Breast epithelium (tissue), 3 donors: ENCODE measurements at regions not wholly inside any gene's neighbourhood (a gene's known extent, or its start where the extent isn't known, plus 50 kb on each side); places are given as distances from the start of the nearest gene placed in this dataset.

Experiments used
- CTCF ChIP-seq, 3 donors: fragments of 450-650 bp; IDR thresholded peaks; one replicate each; pipeline ENCODE4 v1.5.1; 2016 to 2017; ENCODE audit warnings: antibody characterized with exemption in 3 of 3, mild to moderate bottlenecking in 3 of 3, moderate library complexity in 3 of 3
- POLR2AphosphoS5 ChIP-seq, 3 donors: sonication (generic); formaldehyde crosslinking; IDR thresholded peaks; one replicate each; pipeline ENCODE4 v1.6.1; 2017; ENCODE audit warnings: antibody characterized with exemption in 3 of 3

GRCh38 chr4:126937342-126937741 is 695.4 kb upstream of the INTU start:
- TF ChIP-seq CTCF (IDR thresholded peaks at IDR 0.05) (no peak), POLR2AphosphoS5 (IDR thresholded peaks at IDR 0.05) (no peak)
